ENCODE measurements at regions not wholly inside any gene's neighbourhood (a gene's known extent, or its start where the extent isn't known, plus 50 kb on each side); places are given as distances from the start of the nearest gene placed in this dataset.

DNA sequence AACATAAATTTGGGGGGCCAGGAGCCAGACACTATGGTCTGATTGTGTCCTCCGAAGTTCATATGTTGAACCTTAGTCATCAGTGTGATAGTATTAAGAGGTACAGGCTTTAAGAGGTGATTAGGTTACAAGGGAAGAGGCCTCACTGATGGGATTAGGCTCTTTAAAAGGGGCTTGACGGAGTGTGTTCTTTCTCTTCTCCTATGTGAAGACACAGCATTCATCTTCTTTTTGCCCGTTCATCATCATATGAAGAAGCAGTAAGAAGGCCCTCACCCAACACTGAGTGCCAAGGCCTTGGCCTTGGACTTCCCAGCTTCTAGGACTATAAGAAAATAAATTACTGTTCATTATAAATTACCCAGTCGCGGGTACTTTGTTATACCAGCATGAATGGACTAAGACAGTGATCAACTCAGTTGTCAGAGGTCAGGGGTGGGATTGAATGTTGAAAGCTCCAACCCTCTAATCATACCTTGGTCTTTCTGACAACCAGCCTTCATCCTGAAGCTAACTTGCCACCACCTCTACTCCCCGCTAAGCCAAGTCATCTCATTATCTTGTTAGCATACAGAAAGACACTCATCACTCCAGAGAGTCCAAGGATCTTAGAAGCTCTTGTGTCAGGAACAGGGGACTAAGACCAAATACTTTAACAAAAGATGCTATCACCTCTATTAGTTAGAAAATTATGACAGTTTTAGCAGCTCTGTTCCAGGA, 543.4 kb upstream of the DIPK2B start:
- in situ Hi-C loops (cut with HindIII; ENCODE audit: low pct_unique_long_range_greater_than_20kb, low sequenced_read_pairs): no loop called here
- CTCF ChIA-PET: no interaction called here
- DNase-seq (ENCODE audit: low read depth, low spot score): no peak

DNA sequence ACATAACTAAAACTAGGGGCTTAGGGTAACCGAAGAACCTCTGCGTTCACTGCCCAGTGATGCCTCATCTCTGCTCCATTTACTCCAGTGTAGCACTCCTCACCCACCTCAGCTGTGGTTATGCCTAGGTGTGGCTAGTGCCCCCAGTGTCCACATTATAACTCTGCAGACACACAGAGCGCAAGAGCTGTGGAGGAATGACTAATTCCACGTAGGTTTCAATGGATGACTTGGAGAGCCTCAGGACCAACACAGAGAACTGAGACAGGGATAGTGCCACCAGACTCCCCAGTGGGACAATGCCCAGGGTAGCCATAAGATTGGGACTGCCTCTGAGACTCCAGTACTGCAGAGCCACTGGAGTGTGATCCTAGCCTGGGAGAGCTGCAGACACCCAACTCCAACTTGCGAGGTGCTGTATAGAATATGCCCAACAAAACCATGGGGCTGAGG, 542.4 kb upstream of the DIPK2B start:
- H3K27ac ChIP-seq (ENCODE audit: low read length): no peak overlapping the region

More for the DNA sequence above, 543.4 kb upstream of the DIPK2B start:
- Histone ChIP-seq H3K4me3 (ENCODE audit: low read depth in 2 of 2, low read length in 2 of 2) (no peak overlapping the region), H3K4me1 (ENCODE audit: control insufficient read depth, insufficient read depth, low read length) (peaks cover 10% of the 10 kb centered on the region; the same call in 1 of the 2 replicates), H3K27me3 (ENCODE audit: control insufficient read depth, insufficient read depth, low read length) (no peaks in the 10 kb centered on the region), H3K36me3 (ENCODE audit: control insufficient read depth, insufficient read depth, low read length) (peaks cover 10% of the 10 kb centered on the region; the same call in 1 of the 2 replicates), H3K9me3 (ENCODE audit: control insufficient read depth, insufficient read depth, low read depth, low read length) (no peaks in the 10 kb centered on the region), H3K27ac (ENCODE audit: low read length) (no peak overlapping the region)
- no peak for ATAC-seq
- POLR2A ChIA-PET: no interaction called here
- TF ChIP-seq REST (IDR thresholded peaks at IDR 0.05; ENCODE audit: insufficient read depth in 1 of 2, low read depth in 2 of 2, low read length in 1 of 2) (no peak), SIN3A (IDR thresholded peaks at IDR 0.05; ENCODE audit: borderline replicate concordance, insufficient read depth, low read depth, low read length) (no peak), POLR2AphosphoS5 (IDR thresholded peaks at IDR 0.05; ENCODE audit: low read depth, low read length) (no peak), TCF7L2 (IDR thresholded peaks at IDR 0.05; ENCODE audit: low read depth, low read length) (no peak)
- TF ChIP-seq, protein P1, sequence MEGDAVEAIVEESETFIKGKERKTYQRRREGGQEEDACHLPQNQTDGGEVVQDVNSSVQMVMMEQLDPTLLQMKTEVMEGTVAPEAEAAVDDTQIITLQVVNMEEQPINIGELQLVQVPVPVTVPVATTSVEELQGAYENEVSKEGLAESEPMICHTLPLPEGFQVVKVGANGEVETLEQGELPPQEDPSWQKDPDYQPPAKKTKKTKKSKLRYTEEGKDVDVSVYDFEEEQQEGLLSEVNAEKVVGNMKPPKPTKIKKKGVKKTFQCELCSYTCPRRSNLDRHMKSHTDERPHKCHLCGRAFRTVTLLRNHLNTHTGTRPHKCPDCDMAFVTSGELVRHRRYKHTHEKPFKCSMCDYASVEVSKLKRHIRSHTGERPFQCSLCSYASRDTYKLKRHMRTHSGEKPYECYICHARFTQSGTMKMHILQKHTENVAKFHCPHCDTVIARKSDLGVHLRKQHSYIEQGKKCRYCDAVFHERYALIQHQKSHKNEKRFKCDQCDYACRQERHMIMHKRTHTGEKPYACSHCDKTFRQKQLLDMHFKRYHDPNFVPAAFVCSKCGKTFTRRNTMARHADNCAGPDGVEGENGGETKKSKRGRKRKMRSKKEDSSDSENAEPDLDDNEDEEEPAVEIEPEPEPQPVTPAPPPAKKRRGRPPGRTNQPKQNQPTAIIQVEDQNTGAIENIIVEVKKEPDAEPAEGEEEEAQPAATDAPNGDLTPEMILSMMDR (IDR thresholded peaks at IDR 0.05): no peak
- intact Hi-C loops (cut with micrococcal nuclease; ENCODE audit: unreplicated experiment): no loop called here
- BruUV-seq (replicated peaks): no TSS peak

More for the DNA sequence above, 542.4 kb upstream of the DIPK2B start:
- Histone ChIP-seq H3K27me3 (ENCODE audit: control insufficient read depth, insufficient read depth, low read length) (no peaks in the 10 kb centered on the region), H3K4me3 (ENCODE audit: low read depth in 2 of 2, low read length in 2 of 2) (no peak overlapping the region), H3K36me3 (ENCODE audit: control insufficient read depth, insufficient read depth, low read length) (peaks cover 9% of the 10 kb centered on the region; the same call in 1 of the 2 replicates), H3K9me3 (ENCODE audit: control insufficient read depth, insufficient read depth, low read depth, low read length) (no peaks in the 10 kb centered on the region), H3K4me1 (ENCODE audit: control insufficient read depth, insufficient read depth, low read length) (peaks cover 3% of the 10 kb centered on the region; the same call in 1 of the 2 replicates)
- TF ChIP-seq, protein P1 (IDR thresholded peaks at IDR 0.05): peak; percentile 49
- no peak for TF ChIP-seq POLR2AphosphoS5 (IDR thresholded peaks at IDR 0.05; ENCODE audit: low read depth, low read length)
- in situ Hi-C loops (cut with HindIII; ENCODE audit: low pct_unique_long_range_greater_than_20kb, low sequenced_read_pairs) (no loop called here), intact Hi-C loops (cut with micrococcal nuclease; ENCODE audit: unreplicated experiment) (no loop called here)
- no TSS peak for BruUV-seq (replicated peaks)
- ChIA-PET POLR2A (no interaction called here), CTCF (no interaction called here)
- ATAC-seq (peak; percentile 88), DNase-seq (ENCODE audit: low read depth, low spot score) (no peak)

Measured in Panc1 (cell line).